Brain microvascular endothelial cell (primary cell): ENCODE measurements at regions not wholly inside any gene's neighbourhood (a gene's known extent, or its start where the extent isn't known, plus 50 kb on each side); places are given as distances from the start of the nearest gene placed in this dataset.

Source experiments
- DNase-seq: peaks from one replicate; pipeline ENCODE4 v3.0.0-alpha.2; 2020
- H3K27ac ChIP-seq: fragments of 250-450 bp; sonication (Bioruptor Pico); 2 replicates; pipeline ENCODE4 v1.5.1; 2020; ENCODE audit warnings: mild to moderate bottlenecking, moderate library complexity
- H3K27me3 ChIP-seq: fragments of 250-450 bp; sonication (Bioruptor Pico); replicated peaks from 2 replicates; pipeline ENCODE4 v1.5.1; 2020; ENCODE audit warnings: mild to moderate bottlenecking
- H3K36me3 ChIP-seq: fragments of 250-450 bp; sonication (Bioruptor Pico); replicated peaks from 2 replicates; pipeline ENCODE4 v1.5.1; 2020; ENCODE audit warnings: mild to moderate bottlenecking
- H3K4me3 ChIP-seq: 2 replicates; pipeline ENCODE4 v1.5.1; 2011; ENCODE audit warnings: low read depth, mild to moderate bottlenecking, control low read depth, low read length, moderate library complexity
- in situ Hi-C: cut with HindIII; loops from 2 replicates; pipeline ENCODE4 v1.10.0; 2017; ENCODE audit warnings: low sequenced_read_pairs, low pct_ligation_motif_present
- TF ChIP-seq, protein P1 (sequence below): IDR thresholded peaks from 2 replicates; pipeline ENCODE4 v1.5.1; 2011; ENCODE audit warnings: low read depth, mild to moderate bottlenecking, moderate library complexity, low read length, control low read depth, inconsistent platforms; ENCODE audit errors: missing control alignments

DNA sequence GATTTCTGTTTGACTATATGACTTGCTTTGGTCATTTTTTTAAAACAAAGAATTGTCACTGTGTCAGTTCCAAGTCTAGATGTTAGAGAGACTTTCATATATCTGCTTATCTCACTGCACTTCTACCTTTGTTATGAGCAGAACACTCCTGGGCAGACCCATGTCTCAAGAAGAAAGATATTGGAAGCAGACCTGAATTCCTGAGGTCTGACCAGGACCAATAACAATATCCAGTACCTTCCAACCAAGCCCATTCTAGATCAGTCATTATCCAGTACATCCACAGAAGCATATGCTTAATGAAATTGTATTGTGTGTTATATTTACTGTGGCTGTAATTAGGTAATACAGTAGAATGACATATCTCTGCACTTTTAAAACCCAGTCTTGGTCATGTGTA lies 811.3 kb upstream of the GBE1 start:
- in situ Hi-C loops: no loop called here

DNA sequence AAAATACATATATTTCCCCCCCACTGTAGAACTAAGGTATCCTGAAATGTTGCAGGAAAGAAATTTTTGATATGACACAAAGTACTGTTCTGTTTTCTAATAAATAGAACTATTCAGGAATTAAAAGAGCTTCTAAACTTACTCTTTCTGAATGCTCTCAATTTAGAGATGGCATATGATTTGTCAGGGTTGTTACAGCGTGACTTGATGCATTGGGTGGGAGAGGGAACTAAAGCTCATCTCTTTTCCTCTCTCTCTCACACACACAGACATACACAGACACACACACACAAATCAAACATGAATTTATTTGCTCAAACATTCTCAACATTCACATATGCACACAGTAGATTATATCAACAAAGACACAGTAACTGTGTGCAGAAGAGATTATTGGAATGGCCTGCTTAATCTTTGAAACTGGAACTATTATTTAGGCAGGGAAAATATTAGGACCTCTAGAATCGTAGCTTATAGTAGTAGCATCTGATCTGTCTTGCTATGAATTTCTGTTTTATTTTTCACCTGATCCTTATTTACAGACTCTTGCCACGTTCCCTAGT lies 807.4 kb upstream of the GBE1 start:
- Histone ChIP-seq H3K27ac (no peak overlapping the region), H3K36me3 (no peaks in the 10 kb centered on the region), H3K27me3 (no peaks in the 10 kb centered on the region), H3K4me3 (no peak overlapping the region)
- TF ChIP-seq, protein P1, sequence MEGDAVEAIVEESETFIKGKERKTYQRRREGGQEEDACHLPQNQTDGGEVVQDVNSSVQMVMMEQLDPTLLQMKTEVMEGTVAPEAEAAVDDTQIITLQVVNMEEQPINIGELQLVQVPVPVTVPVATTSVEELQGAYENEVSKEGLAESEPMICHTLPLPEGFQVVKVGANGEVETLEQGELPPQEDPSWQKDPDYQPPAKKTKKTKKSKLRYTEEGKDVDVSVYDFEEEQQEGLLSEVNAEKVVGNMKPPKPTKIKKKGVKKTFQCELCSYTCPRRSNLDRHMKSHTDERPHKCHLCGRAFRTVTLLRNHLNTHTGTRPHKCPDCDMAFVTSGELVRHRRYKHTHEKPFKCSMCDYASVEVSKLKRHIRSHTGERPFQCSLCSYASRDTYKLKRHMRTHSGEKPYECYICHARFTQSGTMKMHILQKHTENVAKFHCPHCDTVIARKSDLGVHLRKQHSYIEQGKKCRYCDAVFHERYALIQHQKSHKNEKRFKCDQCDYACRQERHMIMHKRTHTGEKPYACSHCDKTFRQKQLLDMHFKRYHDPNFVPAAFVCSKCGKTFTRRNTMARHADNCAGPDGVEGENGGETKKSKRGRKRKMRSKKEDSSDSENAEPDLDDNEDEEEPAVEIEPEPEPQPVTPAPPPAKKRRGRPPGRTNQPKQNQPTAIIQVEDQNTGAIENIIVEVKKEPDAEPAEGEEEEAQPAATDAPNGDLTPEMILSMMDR: no peak
- in situ Hi-C loops: no loop called here
- no peak for DNase-seq

More for the DNA sequence above, 811.3 kb upstream of the GBE1 start:
- Histone ChIP-seq H3K27ac (no peak overlapping the region), H3K4me3 (no peak overlapping the region), H3K36me3 (no peaks in the 10 kb centered on the region), H3K27me3 (no peaks in the 10 kb centered on the region)
- TF ChIP-seq, protein P1: no peak
- no peak for DNase-seq

DNA sequence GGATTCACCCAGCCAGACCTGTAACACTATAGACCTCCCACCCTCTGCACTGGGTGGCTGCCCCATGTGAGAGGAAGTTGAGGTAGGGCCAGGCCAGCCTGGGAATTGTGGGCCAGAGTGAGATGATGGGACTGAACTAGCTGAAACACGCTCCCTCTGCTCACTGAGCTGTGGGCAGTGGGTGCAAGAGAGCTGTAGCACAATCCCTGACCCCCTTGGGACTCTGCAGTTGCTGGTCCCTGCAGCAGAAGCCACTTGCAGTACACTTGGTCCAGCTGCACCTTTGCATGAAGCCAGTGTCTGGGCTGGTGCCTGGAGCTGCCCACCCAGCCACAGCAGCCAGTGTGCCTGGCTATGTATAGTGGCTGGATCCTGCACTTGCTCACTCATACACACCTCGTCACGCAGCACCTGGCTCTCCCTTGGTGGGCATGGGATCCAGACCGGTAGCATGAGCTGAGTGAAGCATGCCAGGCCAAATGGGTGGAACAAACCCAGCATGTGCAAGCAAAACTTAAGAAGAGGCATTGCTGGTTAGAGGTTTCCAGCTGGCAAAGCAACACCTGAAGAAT lies 805.7 kb upstream of the GBE1 start:
- no peak overlapping the region for H3K4me3 ChIP-seq
- H3K27ac ChIP-seq: no peak overlapping the region
- DNase-seq: no peak
- no peaks in the 10 kb centered on the region for H3K27me3 ChIP-seq
- no peaks in the 10 kb centered on the region for H3K36me3 ChIP-seq
- TF ChIP-seq, protein P1: no peak
- in situ Hi-C loops: no loop called here

DNA sequence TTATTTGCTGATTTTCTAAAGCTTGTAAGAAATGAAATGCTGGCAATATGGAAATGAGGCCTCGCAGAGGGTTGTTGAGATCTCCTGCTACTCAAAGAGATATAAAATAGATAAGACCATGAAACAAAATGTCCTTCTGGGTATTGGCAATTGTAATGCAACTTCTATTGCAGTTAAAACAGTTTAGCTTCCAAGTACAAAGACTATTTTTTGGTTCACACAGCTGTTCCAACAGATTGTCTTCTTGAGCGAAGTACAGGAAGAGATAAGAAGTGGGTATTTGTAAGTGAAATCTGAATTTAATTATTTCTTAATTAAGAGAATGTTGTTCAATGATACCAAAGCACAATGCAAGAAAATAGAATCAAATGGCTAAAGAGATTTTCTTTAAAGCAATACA lies 801.5 kb upstream of the GBE1 start:
- Histone ChIP-seq H3K27me3 (no peaks in the 10 kb centered on the region), H3K36me3 (no peaks in the 10 kb centered on the region), H3K4me3 (no peak overlapping the region), H3K27ac (no peak overlapping the region)
- in situ Hi-C loops: no loop called here
- DNase-seq: no peak
- TF ChIP-seq, protein P1: no peak

DNA sequence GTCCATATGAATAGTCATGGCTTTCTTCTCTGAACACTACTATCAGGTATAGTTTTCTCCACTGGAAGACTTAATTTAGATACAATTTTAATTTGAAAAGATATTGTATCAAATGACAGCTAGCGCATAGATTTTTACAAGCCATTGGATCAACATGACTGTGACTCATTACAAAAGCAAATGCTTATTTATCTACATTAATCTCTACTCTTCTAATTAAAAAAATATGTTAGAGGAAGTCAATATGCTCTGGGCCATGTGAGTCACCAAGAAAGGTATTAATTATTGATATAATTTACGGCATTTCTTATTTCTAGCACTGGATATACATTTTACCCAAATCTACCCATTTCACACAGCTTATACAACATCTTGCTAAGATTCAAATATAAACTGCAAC lies 800.3 kb upstream of the GBE1 start:
- DNase-seq: no peak
- Histone ChIP-seq H3K27me3 (no peaks in the 10 kb centered on the region), H3K36me3 (no peaks in the 10 kb centered on the region), H3K4me3 (no peak overlapping the region), H3K27ac (no peak overlapping the region)
- in situ Hi-C loops: no loop called here
- TF ChIP-seq, protein P1: no peak

DNA sequence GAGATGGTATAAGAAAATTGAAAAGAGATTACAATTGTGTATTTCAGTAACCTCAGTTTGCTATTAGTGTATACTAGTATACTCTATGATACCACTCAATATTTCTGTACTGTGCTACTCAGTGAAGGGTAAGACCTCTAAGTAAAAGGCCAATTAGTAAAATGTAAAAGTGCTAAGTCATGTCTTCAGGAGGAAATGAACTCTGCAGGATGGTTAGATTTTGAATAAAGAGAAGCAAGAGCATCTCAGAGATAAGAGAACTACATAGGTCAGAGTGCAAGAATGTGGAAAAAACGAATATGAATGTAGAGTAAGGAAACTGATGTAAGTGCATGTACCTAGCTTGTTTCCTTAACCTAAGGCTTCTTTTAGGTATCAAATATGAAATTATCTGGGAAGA lies 796.6 kb upstream of the GBE1 start:
- Histone ChIP-seq H3K36me3 (no peaks in the 10 kb centered on the region), H3K27me3 (no peaks in the 10 kb centered on the region), H3K27ac (no peak overlapping the region), H3K4me3 (no peak overlapping the region)
- in situ Hi-C loops: no loop called here
- TF ChIP-seq, protein P1: no peak
- DNase-seq: no peak
